Right atrium auricular region (tissue), 2 donors: ENCODE measurements at regions not wholly inside any gene's neighbourhood (a gene's known extent, or its start where the extent isn't known, plus 50 kb on each side); places are given as distances from the start of the nearest gene placed in this dataset.
"Not testable (repeated sequence)": the region's sequence is repeated elsewhere in the genome, so short reads cannot be mapped to it uniquely, and the experiment has no call there.

Source experiments
- DNase-seq: peaks from one replicate; pipeline ENCODE4 v3.0.0-alpha.2; 2019; ENCODE audit warnings: low spot score
- H3K27ac ChIP-seq, 2 donors: fragments of 200-600 bp; sonication (generic); 1 replicate in 1 of 2; 2 replicates in 1 of 2; pipeline ENCODE4 v1.5.1; 2016 to 2019
- H3K27me3 ChIP-seq, 2 donors: fragments of 200-600 bp; sonication (generic); one replicate each; pipeline versions ENCODE4 v1.5.1 to v1.6.0; 2017 to 2019
- H3K36me3 ChIP-seq: fragments of 200-600 bp; sonication (generic); one replicate; pipeline ENCODE4 v1.5.1; 2016
- H3K4me1 ChIP-seq, 2 donors: fragments of 200-600 bp; sonication (generic); one replicate each; pipeline versions ENCODE4 v1.5.1 to v1.6.0; 2017 to 2019
- H3K4me3 ChIP-seq, 2 donors: fragments of 200-600 bp; sonication (generic); 1 replicate in 1 of 2; 2 replicates in 1 of 2; pipeline ENCODE4 v1.5.1; 2017 to 2019; ENCODE audit warnings: mild to moderate bottlenecking in 1 of 2, moderate library complexity in 1 of 2
- H3K9me3 ChIP-seq, 2 donors: fragments of 200-600 bp; sonication (generic); one replicate each; pipeline ENCODE4 v1.5.1; 2019
- CTCF ChIP-seq, 2 donors: fragments of 200-600 bp; sonication (generic); IDR thresholded peaks; one replicate each; pipeline ENCODE4 v1.5.1; 2019; ENCODE audit warnings: antibody characterized with exemption in 2 of 2

GRCh38 chr2:39968037-39968436, 189.0 kb upstream of the THUMPD2 start:
- no peak for TF ChIP-seq CTCF (IDR thresholded peaks at IDR 0.05)
- Histone ChIP-seq H3K36me3 (no peaks in the 10 kb centered on the region), H3K4me3 (no peak overlapping the region), H3K27ac (no peak overlapping the region), H3K9me3 (peaks cover 0 to 14% of the 10 kb centered on the region in 2 donors), H3K27me3 (no peaks in the 10 kb centered on the region), H3K4me1 (no peaks in the 10 kb centered on the region)
- no peak for DNase-seq

GRCh38 chr2:39960681-39961080, 181.6 kb upstream of the THUMPD2 start:
- H3K4me3 ChIP-seq: not testable (repeated sequence)

GRCh38 chr2:39954346-39954745, 175.3 kb upstream of the THUMPD2 start:
- H3K9me3 ChIP-seq: no peaks in the 10 kb centered on the region
- no peak overlapping the region for H3K27ac ChIP-seq
- H3K4me1 ChIP-seq: no peaks in the 10 kb centered on the region
- no peak for DNase-seq
- no peak for TF ChIP-seq CTCF (IDR thresholded peaks at IDR 0.05)
- no peak overlapping the region for H3K4me3 ChIP-seq
- H3K36me3 ChIP-seq: no peaks in the 10 kb centered on the region
- no peaks in the 10 kb centered on the region for H3K27me3 ChIP-seq

More at GRCh38 chr2:39960681-39961080, 181.6 kb upstream of the THUMPD2 start:
- H3K27me3 ChIP-seq, H3K9me3 ChIP-seq, H3K36me3 ChIP-seq, DNase-seq, H3K27ac ChIP-seq, H3K4me1 ChIP-seq: not testable (repeated sequence)

GRCh38 chr2:39949131-39949530, 170.1 kb upstream of the THUMPD2 start:
- Histone ChIP-seq H3K36me3 (no peaks in the 10 kb centered on the region), H3K4me1 (no peaks in the 10 kb centered on the region), H3K9me3 (no peaks in the 10 kb centered on the region), H3K4me3 (no peak overlapping the region), H3K27me3 (no peaks in the 10 kb centered on the region), H3K27ac (no peak overlapping the region)
- no peak for TF ChIP-seq CTCF (IDR thresholded peaks at IDR 0.05)
- DNase-seq: no peak

GRCh38 chr2:39948016-39948719, 169.1 kb upstream of the THUMPD2 start:
- Histone ChIP-seq H3K9me3 (no peaks in the 10 kb centered on the region), H3K27ac (no peak overlapping the region), H3K4me1 (no peaks in the 10 kb centered on the region), H3K36me3 (no peaks in the 10 kb centered on the region), H3K27me3 (no peaks in the 10 kb centered on the region), H3K4me3 (no peak overlapping the region)
- no peak for TF ChIP-seq CTCF (IDR thresholded peaks at IDR 0.05)
- no peak for DNase-seq

- H3K27me3 ChIP-seq: no peaks in the 10 kb centered on the region
- H3K36me3 ChIP-seq: no peaks in the 10 kb centered on the region
- H3K9me3 ChIP-seq: no peaks in the 10 kb centered on the region
- TF ChIP-seq CTCF (IDR thresholded peaks at IDR 0.05): no peak
- no peak overlapping the region for H3K4me3 ChIP-seq
- no peak overlapping the region for H3K27ac ChIP-seq
- DNase-seq: no peak
- H3K4me1 ChIP-seq: no peaks in the 10 kb centered on the region
These were observed 168.4 kb upstream of the THUMPD2 start for GRCh38 chr2:39947294-39948015.
